Urothelium cell line (cell line): ENCODE measurements at regions not wholly inside any gene's neighbourhood (a gene's known extent, or its start where the extent isn't known, plus 50 kb on each side); places are given as distances from the start of the nearest gene placed in this dataset.
"Not testable (repeated sequence)": the region's sequence is repeated elsewhere in the genome, so short reads cannot be mapped to it uniquely, and the experiment has no call there.

Experiments
- DNase-seq: peaks from one replicate; pipeline ENCODE4 v3.0.0; 2011; ENCODE audit warnings: low spot score, mixed read lengths
- FAIRE-seq: peaks from 2 replicates; lab custom pipeline; 2011; peaks lifted over from hg19 to GRCh38; lab: Jason Lieb, UNC

- DNase-seq (no peak), FAIRE-seq (no peak)
These were observed 89.4 kb downstream of the ZNF675 start for GRCh38 chr19:23597661-23598060.

GRCh38 chr19:23596872-23597271 lies 90.1 kb downstream of the ZNF675 start:
- DNase-seq: no peak
- FAIRE-seq: no peak

- not testable (repeated sequence) for FAIRE-seq, DNase-seq
These were observed 92.7 kb downstream of the ZNF675 start for GRCh38 chr19:23594311-23594710.

- no peak for DNase-seq
- FAIRE-seq: no peak
These were observed 99.5 kb downstream of the ZNF675 start for GRCh38 chr19:23587546-23587945.

GRCh38 chr19:23577501-23577900 lies 109.5 kb downstream of the ZNF675 start:
- DNase-seq (no peak), FAIRE-seq (no peak)

GRCh38 chr19:23571175-23571574 lies 115.8 kb downstream of the ZNF675 start:
- DNase-seq (no peak), FAIRE-seq (no peak)

- not testable (repeated sequence) for DNase-seq, FAIRE-seq
These were observed 118.9 kb downstream of the ZNF675 start for GRCh38 chr19:23568116-23568515.

- no peak for FAIRE-seq
- no peak for DNase-seq
These were observed 121.8 kb downstream of the ZNF675 start for GRCh38 chr19:23565256-23565655.

- FAIRE-seq (no peak), DNase-seq (no peak)
These were observed 123.7 kb downstream of the ZNF675 start for GRCh38 chr19:23563326-23563725.

- DNase-seq: no peak
These were observed 125.7 kb downstream of the ZNF675 start for GRCh38 chr19:23561341-23561740.

GRCh38 chr19:23560051-23560450 lies 127.0 kb downstream of the ZNF675 start:
- FAIRE-seq (no peak), DNase-seq (no peak)

More at GRCh38 chr19:23561341-23561740, 125.7 kb downstream of the ZNF675 start:
- FAIRE-seq: no peak

GRCh38 chr19:23558541-23558940 lies 128.5 kb downstream of the ZNF675 start:
- no peak for FAIRE-seq
- no peak for DNase-seq

- FAIRE-seq (no peak), DNase-seq (no peak)
These were observed 129.6 kb downstream of the ZNF675 start for GRCh38 chr19:23557381-23557780.

- no peak for DNase-seq
- no peak for FAIRE-seq
These were observed 132.5 kb downstream of the ZNF675 start for GRCh38 chr19:23554548-23554947.

- DNase-seq: peak; percentile 15
- not testable (repeated sequence) for FAIRE-seq
These were observed 136.9 kb downstream of the ZNF675 start for GRCh38 chr19:23550102-23550501.

GRCh38 chr19:23547816-23548430 lies 139.1 kb downstream of the ZNF675 start:
- no peak for FAIRE-seq
- no peak for DNase-seq

GRCh38 chr19:23547156-23547555 lies 139.9 kb downstream of the ZNF675 start:
- no peak for FAIRE-seq

GRCh38 chr19:23543351-23543750 lies 143.7 kb downstream of the ZNF675 start:
- DNase-seq (no peak), FAIRE-seq (no peak)

More at GRCh38 chr19:23547156-23547555, 139.9 kb downstream of the ZNF675 start:
- no peak for DNase-seq

GRCh38 chr19:23542562-23542961 lies 144.4 kb downstream of the ZNF675 start:
- DNase-seq (no peak), FAIRE-seq (no peak)

- DNase-seq (no peak), FAIRE-seq (no peak)
These were observed 145.0 kb downstream of the ZNF675 start for GRCh38 chr19:23541991-23542390.

- FAIRE-seq, DNase-seq: not testable (repeated sequence)
These were observed 144.9 kb upstream of the ZNF91 start for GRCh38 chr19:23540180-23540579.

- FAIRE-seq: no peak
These were observed 144.2 kb upstream of the ZNF91 start for GRCh38 chr19:23539499-23539898.

GRCh38 chr19:23537136-23537535 lies 141.9 kb upstream of the ZNF91 start:
- FAIRE-seq, DNase-seq: not testable (repeated sequence)

More at GRCh38 chr19:23539499-23539898, 144.2 kb upstream of the ZNF91 start:
- DNase-seq: no peak
